SK-N-SH (cell line): ENCODE measurements at regions not wholly inside any gene's neighbourhood (a gene's known extent, or its start where the extent isn't known, plus 50 kb on each side); places are given as distances from the start of the nearest gene placed in this dataset.

Source experiments
- CTCF ChIP-seq: fragments of 200-600 bp; sonication (generic); IDR thresholded peaks from 2 replicates; pipeline ENCODE4 v1.6.1; 2017; ENCODE audit warnings: antibody characterized with exemption, mild to moderate bottlenecking, moderate library complexity
- ELF1 ChIP-seq: IDR thresholded peaks from 2 replicates; pipeline ENCODE4 v1.4.0; 2012
- EP300 ChIP-seq, 2 experiments: IDR thresholded peaks; 2 replicates each; pipeline versions ENCODE4 v1.4.0 to v1.6.1; 2012; ENCODE audit warnings: borderline replicate concordance in 1 of 2, low read depth in 1 of 2, low read length in 1 of 2
- FOXM1 ChIP-seq: IDR thresholded peaks from 2 replicates; pipeline ENCODE4 v1.4.0; 2012; ENCODE audit warnings: low read depth, mild to moderate bottlenecking
- MAX ChIP-seq: IDR thresholded peaks from 2 replicates; pipeline ENCODE4 v1.4.0; 2012; ENCODE audit warnings: low read depth
- MXI1 ChIP-seq: IDR thresholded peaks from 2 replicates; pipeline ENCODE4 v1.6.1; 2012; ENCODE audit warnings: mild to moderate bottlenecking, low read depth, low read length, improper control_type of control experiment
- PBX3 ChIP-seq: IDR thresholded peaks from 2 replicates; pipeline ENCODE4; 2012
- POLR2AphosphoS5 ChIP-seq: IDR thresholded peaks from 2 replicates; pipeline ENCODE4 v1.6.1; 2012; ENCODE audit warnings: low read depth, low read length
- RAD21 ChIP-seq: IDR thresholded peaks from 2 replicates; pipeline ENCODE4 v1.6.1; 2012; ENCODE audit warnings: mild to moderate bottlenecking, low read length
- REST ChIP-seq: IDR thresholded peaks from 2 replicates; pipeline ENCODE4 v1.6.1; 2012; ENCODE audit warnings: mild to moderate bottlenecking, low read depth, low read length, moderate library complexity
- USF1 ChIP-seq: IDR thresholded peaks from 2 replicates; pipeline ENCODE4 v1.4.0; 2012; ENCODE audit warnings: low read depth, borderline replicate concordance
- YY1 ChIP-seq: IDR thresholded peaks from 2 replicates; pipeline ENCODE4 v1.4.0; 2012; ENCODE audit warnings: low read depth, mild to moderate bottlenecking

- TF ChIP-seq CTCF, result no peak
- TF ChIP-seq YY1, result no peak
- no peak for TF ChIP-seq RAD21
- TF ChIP-seq PBX3, result no peak
- TF ChIP-seq EP300 (IDR thresholded peaks at IDR 0.05; ENCODE audit: borderline replicate concordance in 1 of 2, low read depth in 1 of 2, low read length in 1 of 2), result no peak
- no peak for TF ChIP-seq POLR2AphosphoS5
- TF ChIP-seq REST, result no peak
- no peak for TF ChIP-seq ELF1
- TF ChIP-seq FOXM1, result no peak
- no peak for TF ChIP-seq MAX
- no peak for TF ChIP-seq MXI1
- no peak for TF ChIP-seq USF1
Measured at GRCh38 chr6:91149956-91150705, 563.3 kb upstream of the MAP3K7 start.
